GM12892 (cell line): ENCODE measurements at regions not wholly inside any gene's neighbourhood (a gene's known extent, or its start where the extent isn't known, plus 50 kb on each side); places are given as distances from the start of the nearest gene placed in this dataset.

ENCODE experiments used
- POLR2A ChIP-seq: IDR thresholded peaks from 2 replicates; pipeline ENCODE4 v1.6.1; 2011; ENCODE audit warnings: low read depth, low read length, control low read depth
- POLR2AphosphoS5 ChIP-seq: IDR thresholded peaks from 2 replicates; pipeline ENCODE4 v1.6.1; 2011; ENCODE audit warnings: low read depth, low read length, control low read depth
- TAF1 ChIP-seq: IDR thresholded peaks from 2 replicates; pipeline ENCODE4 v1.6.1; 2011; ENCODE audit warnings: low read depth, mild to moderate bottlenecking, control low read depth, low read length, borderline replicate concordance

- TF ChIP-seq TAF1 (no peak), POLR2A (no peak), POLR2AphosphoS5 (no peak)
Observed at GRCh38 chr15:98384328-98385029, 263.9 kb upstream of the IGF1R start.
